ENCODE measurements at regions not wholly inside any gene's neighbourhood (a gene's known extent, or its start where the extent isn't known, plus 50 kb on each side); places are given as distances from the start of the nearest gene placed in this dataset.
"Not testable (repeated sequence)": the region's sequence is repeated elsewhere in the genome, so short reads cannot be mapped to it uniquely, and the experiment has no call there.

- not testable (repeated sequence) for FAIRE-seq; DNase-seq (ENCODE audit: low spot score)
These were observed 51.5 kb downstream of the PPIAL4A start for GRCh38 chr1:120941066-120941465.

GRCh38 chr1:120941836-120942217 lies 52.3 kb downstream of the PPIAL4A start:
- not testable (repeated sequence) for DNase-seq (ENCODE audit: low spot score); FAIRE-seq

GRCh38 chr1:120942218-120942944 lies 52.8 kb downstream of the PPIAL4A start:
- not testable (repeated sequence) for FAIRE-seq; DNase-seq (ENCODE audit: low spot score)

- DNase-seq (ENCODE audit: low spot score); FAIRE-seq: not testable (repeated sequence)
These were observed 53.4 kb downstream of the PPIAL4A start for GRCh38 chr1:120942945-120943319.

GRCh38 chr1:120944691-120945090 lies 55.1 kb downstream of the PPIAL4A start:
- DNase-seq (ENCODE audit: low spot score); FAIRE-seq: not testable (repeated sequence)

GRCh38 chr1:120945122-120945521 lies 55.6 kb downstream of the PPIAL4A start:
- DNase-seq (ENCODE audit: low spot score); FAIRE-seq: not testable (repeated sequence)

- not testable (repeated sequence) for DNase-seq (ENCODE audit: low spot score)
These were observed 57.5 kb downstream of the PPIAL4A start for GRCh38 chr1:120947114-120947513.

GRCh38 chr1:120949724-120950123 lies 60.2 kb downstream of the PPIAL4A start:
- FAIRE-seq: not testable (repeated sequence)

More at GRCh38 chr1:120947114-120947513, 57.5 kb downstream of the PPIAL4A start:
- FAIRE-seq: not testable (repeated sequence)

GRCh38 chr1:120950633-120951032 lies 61.1 kb downstream of the PPIAL4A start:
- not testable (repeated sequence) for FAIRE-seq; DNase-seq (ENCODE audit: low spot score)

More at GRCh38 chr1:120949724-120950123, 60.2 kb downstream of the PPIAL4A start:
- not testable (repeated sequence) for DNase-seq (ENCODE audit: low spot score)

- FAIRE-seq; DNase-seq (ENCODE audit: low spot score): not testable (repeated sequence)
These were observed 61.5 kb downstream of the PPIAL4A start for GRCh38 chr1:120951100-120951499.

GRCh38 chr1:120952207-120952870 lies 62.8 kb downstream of the PPIAL4A start:
- FAIRE-seq; DNase-seq (ENCODE audit: low spot score): not testable (repeated sequence)

GRCh38 chr1:120952871-120953265 lies 63.3 kb downstream of the PPIAL4A start:
- not testable (repeated sequence) for FAIRE-seq; DNase-seq (ENCODE audit: low spot score)

GRCh38 chr1:120954736-120955135 lies 65.2 kb downstream of the PPIAL4A start:
- DNase-seq (ENCODE audit: low spot score): no peak
- no peak for FAIRE-seq

- FAIRE-seq; DNase-seq (ENCODE audit: low spot score): not testable (repeated sequence)
These were observed 66.4 kb downstream of the PPIAL4A start for GRCh38 chr1:120955961-120956360.

GRCh38 chr1:120966018-120966417 lies 76.4 kb downstream of the PPIAL4A start:
- not testable (repeated sequence) for FAIRE-seq; DNase-seq (ENCODE audit: low spot score)

- DNase-seq (ENCODE audit: low spot score): peak; percentile 20
- not testable (repeated sequence) for FAIRE-seq
These were observed 83.3 kb downstream of the PPIAL4A start for GRCh38 chr1:120972863-120973262.

GRCh38 chr1:120973836-120974235 lies 84.3 kb downstream of the PPIAL4A start:
- FAIRE-seq: not testable (repeated sequence)

GRCh38 chr1:120977279-120977678 lies 87.7 kb downstream of the PPIAL4A start:
- not testable (repeated sequence) for DNase-seq (ENCODE audit: low spot score); FAIRE-seq

More at GRCh38 chr1:120973836-120974235, 84.3 kb downstream of the PPIAL4A start:
- not testable (repeated sequence) for DNase-seq (ENCODE audit: low spot score)

GRCh38 chr1:120981489-120982094 lies 92.0 kb downstream of the PPIAL4A start:
- not testable (repeated sequence) for FAIRE-seq; DNase-seq (ENCODE audit: low spot score)

GRCh38 chr1:120994614-120995013 lies 105.0 kb downstream of the PPIAL4A start:
- not testable (repeated sequence) for DNase-seq (ENCODE audit: low spot score); FAIRE-seq

GRCh38 chr1:120995025-120995424 lies 105.5 kb downstream of the PPIAL4A start:
- not testable (repeated sequence) for DNase-seq (ENCODE audit: low spot score); FAIRE-seq
